ENCODE measurements at regions not wholly inside any gene's neighbourhood (a gene's known extent, or its start where the extent isn't known, plus 50 kb on each side); places are given as distances from the start of the nearest gene placed in this dataset.

DNA sequence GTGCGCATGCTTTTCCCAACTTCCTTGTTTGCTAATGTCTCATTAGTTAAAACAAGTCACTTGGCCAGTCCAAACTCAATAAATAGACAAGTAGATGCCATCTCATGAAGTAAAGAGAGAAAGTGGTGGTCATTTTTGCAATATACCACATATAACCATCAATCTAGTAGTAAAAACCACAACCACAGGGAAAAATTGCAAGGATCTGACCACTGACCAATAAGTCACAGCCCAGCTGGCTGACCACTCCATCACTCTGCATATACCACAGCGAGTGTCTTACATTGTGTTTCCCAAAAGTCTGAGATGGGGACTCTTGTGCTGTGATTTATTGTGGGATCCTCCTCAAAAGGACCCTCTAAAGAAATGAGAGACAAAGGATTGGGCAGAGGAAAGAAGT lies 76.0 kb downstream of the FH start:
- no peaks in the 10 kb centered on the region for H3K79me1 ChIP-seq (ENCODE audit: low read depth in 1 of 2, low read length in 2 of 2)
- no peak overlapping the region for H4K5ac ChIP-seq (ENCODE audit: low read depth, low read length)
- intact Hi-C loops (cut with micrococcal nuclease) (no loop called here), dilution Hi-C loops (cut with HindIII; ENCODE audit: low sequenced_read_pairs, unreplicated experiment) (no loop called here), in situ Hi-C loops (cut with MboI; ENCODE audit: low sequenced_read_pairs) (no loop called here)
- no TSS peak for BruUV-seq (replicated peaks)
- WGBS, 2 experiments (ENCODE audit: extremely low coverage in 2 of 2, insufficient read length in 1 of 2): no CpG with 5 or more reads among the region's 2 CpGs
- no peak overlapping the region for H3K9ac ChIP-seq (ENCODE audit: low read depth, low read length)
- no peak overlapping the region for H4K8ac ChIP-seq (ENCODE audit: low read depth in 2 of 2, low read length in 2 of 2)
- no peaks in the 10 kb centered on the region for H3K36me3 ChIP-seq (ENCODE audit: control insufficient read depth, insufficient read depth, low read length)
- H3K27me3 ChIP-seq (ENCODE audit: control insufficient read depth, insufficient read depth, low read length): no peaks in the 10 kb centered on the region; the same call in 1 of the 2 replicates
- H2BK5ac ChIP-seq (ENCODE audit: low read depth, low read length, poor library complexity, severe bottlenecking): no peak overlapping the region
- POLR2A ChIA-PET (ENCODE audit: unreplicated experiment): no interaction called here
- H4K91ac ChIP-seq (ENCODE audit: insufficient read depth, low read depth, low read length): no peak overlapping the region
- H3K9me1 ChIP-seq (ENCODE audit: insufficient read depth, low read length): no peaks in the 10 kb centered on the region
- no peak overlapping the region for H3K4me2 ChIP-seq (ENCODE audit: low read depth, low read length)
- no peak overlapping the region for H3K14ac ChIP-seq (replicated peaks; ENCODE audit: low read depth, low read length)
- CTCF ChIA-PET: interaction anchor here (1.0 kb wide), 2 partner anchors 11 to 16 kb away, joined by 3 read pairs; no protein-coding TSS in a partner anchor
- no peak overlapping the region for H3K4ac ChIP-seq (ENCODE audit: low read depth, low read length)
- no peak for TF ChIP-seq MAFK (IDR thresholded peaks at IDR 0.05; ENCODE audit: low read depth, low read length)
- no peak for TF ChIP-seq CHD1 (IDR thresholded peaks at IDR 0.05; ENCODE audit: low read depth, low read length)
- no peak for TF ChIP-seq RAD21 (IDR thresholded peaks at IDR 0.05; ENCODE audit: low read length)
- TF ChIP-seq, protein P1, sequence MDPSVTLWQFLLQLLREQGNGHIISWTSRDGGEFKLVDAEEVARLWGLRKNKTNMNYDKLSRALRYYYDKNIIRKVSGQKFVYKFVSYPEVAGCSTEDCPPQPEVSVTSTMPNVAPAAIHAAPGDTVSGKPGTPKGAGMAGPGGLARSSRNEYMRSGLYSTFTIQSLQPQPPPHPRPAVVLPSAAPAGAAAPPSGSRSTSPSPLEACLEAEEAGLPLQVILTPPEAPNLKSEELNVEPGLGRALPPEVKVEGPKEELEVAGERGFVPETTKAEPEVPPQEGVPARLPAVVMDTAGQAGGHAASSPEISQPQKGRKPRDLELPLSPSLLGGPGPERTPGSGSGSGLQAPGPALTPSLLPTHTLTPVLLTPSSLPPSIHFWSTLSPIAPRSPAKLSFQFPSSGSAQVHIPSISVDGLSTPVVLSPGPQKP (IDR thresholded peaks at IDR 0.05; ENCODE audit: borderline replicate concordance, low read depth, low read length): no peak
- TF ChIP-seq RFX5 (IDR thresholded peaks at IDR 0.05; ENCODE audit: low read depth, low read length): no peak
- TF ChIP-seq FOS (IDR thresholded peaks at IDR 0.05; ENCODE audit: low read depth, low read length): no peak
- TF ChIP-seq NFE2L2 (IDR thresholded peaks at IDR 0.05; ENCODE audit: low read depth, low read length): no peak
- TF ChIP-seq, protein P2, sequence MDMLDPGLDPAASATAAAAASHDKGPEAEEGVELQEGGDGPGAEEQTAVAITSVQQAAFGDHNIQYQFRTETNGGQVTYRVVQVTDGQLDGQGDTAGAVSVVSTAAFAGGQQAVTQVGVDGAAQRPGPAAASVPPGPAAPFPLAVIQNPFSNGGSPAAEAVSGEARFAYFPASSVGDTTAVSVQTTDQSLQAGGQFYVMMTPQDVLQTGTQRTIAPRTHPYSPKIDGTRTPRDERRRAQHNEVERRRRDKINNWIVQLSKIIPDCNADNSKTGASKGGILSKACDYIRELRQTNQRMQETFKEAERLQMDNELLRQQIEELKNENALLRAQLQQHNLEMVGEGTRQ (IDR thresholded peaks at IDR 0.05; ENCODE audit: low read depth, low read length): no peak
- no peak for TF ChIP-seq BHLHE40 (IDR thresholded peaks at IDR 0.05; ENCODE audit: low read depth, low read length)
- no peak for TF ChIP-seq SMC3 (IDR thresholded peaks at IDR 0.05; ENCODE audit: low read depth, low read length)
- no peak for TF ChIP-seq POLR2A (IDR thresholded peaks at IDR 0.05; ENCODE audit: low read depth, low read length)
- no peak for TF ChIP-seq RCOR1 (IDR thresholded peaks at IDR 0.05; ENCODE audit: insufficient replicate concordance, low read length)
- TF ChIP-seq, protein P3, sequence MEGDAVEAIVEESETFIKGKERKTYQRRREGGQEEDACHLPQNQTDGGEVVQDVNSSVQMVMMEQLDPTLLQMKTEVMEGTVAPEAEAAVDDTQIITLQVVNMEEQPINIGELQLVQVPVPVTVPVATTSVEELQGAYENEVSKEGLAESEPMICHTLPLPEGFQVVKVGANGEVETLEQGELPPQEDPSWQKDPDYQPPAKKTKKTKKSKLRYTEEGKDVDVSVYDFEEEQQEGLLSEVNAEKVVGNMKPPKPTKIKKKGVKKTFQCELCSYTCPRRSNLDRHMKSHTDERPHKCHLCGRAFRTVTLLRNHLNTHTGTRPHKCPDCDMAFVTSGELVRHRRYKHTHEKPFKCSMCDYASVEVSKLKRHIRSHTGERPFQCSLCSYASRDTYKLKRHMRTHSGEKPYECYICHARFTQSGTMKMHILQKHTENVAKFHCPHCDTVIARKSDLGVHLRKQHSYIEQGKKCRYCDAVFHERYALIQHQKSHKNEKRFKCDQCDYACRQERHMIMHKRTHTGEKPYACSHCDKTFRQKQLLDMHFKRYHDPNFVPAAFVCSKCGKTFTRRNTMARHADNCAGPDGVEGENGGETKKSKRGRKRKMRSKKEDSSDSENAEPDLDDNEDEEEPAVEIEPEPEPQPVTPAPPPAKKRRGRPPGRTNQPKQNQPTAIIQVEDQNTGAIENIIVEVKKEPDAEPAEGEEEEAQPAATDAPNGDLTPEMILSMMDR (conservative IDR thresholded peaks at IDR 0.05; ENCODE audit: low read depth, low read length): no peak
- TF ChIP-seq MXI1 (IDR thresholded peaks at IDR 0.05; ENCODE audit: borderline replicate concordance, low read depth, low read length): no peak
- TF ChIP-seq MAZ (IDR thresholded peaks at IDR 0.05; ENCODE audit: borderline replicate concordance, low read depth, low read length): no peak
- no peak for TF ChIP-seq CEBPB (IDR thresholded peaks at IDR 0.05; ENCODE audit: low read depth, low read length)
- H3K23ac ChIP-seq (ENCODE audit: low read depth, low read length): no peak overlapping the region
- H2AFZ ChIP-seq (replicated peaks; ENCODE audit: low read length, poor library complexity): no peak overlapping the region
- H4K20me1 ChIP-seq (ENCODE audit: insufficient read depth, low read length): no peaks in the 10 kb centered on the region
- H3K9me3 ChIP-seq (ENCODE audit: control insufficient read depth, insufficient read depth, low read length): peaks cover 2% of the 10 kb centered on the region; the same call in 1 of the 2 replicates
- no peak overlapping the region for H2BK120ac ChIP-seq (ENCODE audit: low read depth, low read length)
- no peaks in the 10 kb centered on the region for H3K4me1 ChIP-seq (ENCODE audit: control insufficient read depth, insufficient read depth, low read length)
- H3K27ac ChIP-seq (ENCODE audit: insufficient read depth, low read length): no peak overlapping the region
- no peak overlapping the region for H2BK20ac ChIP-seq (ENCODE audit: low read depth, low read length)
- H2AK9ac ChIP-seq (replicated peaks; ENCODE audit: low read depth, low read length, poor library complexity): no peak overlapping the region
- H3K18ac ChIP-seq (ENCODE audit: low read depth, low read length): no peak overlapping the region
- H3K4me3 ChIP-seq (ENCODE audit: insufficient read depth, low read depth, low read length): no peak overlapping the region
- ATAC-seq (ENCODE audit: low read depth) (no peak), DNase-seq (no peak)
- H2BK15ac ChIP-seq (ENCODE audit: low read depth, low read length): no peak overlapping the region
- no peak overlapping the region for H2AK5ac ChIP-seq (ENCODE audit: low read depth, low read length)
- no peak overlapping the region for H3K56ac ChIP-seq (ENCODE audit: extremely low read depth, insufficient read depth, low read length)
